Adrenal gland (tissue), 5 donors: ENCODE measurements at regions not wholly inside any gene's neighbourhood (a gene's known extent, or its start where the extent isn't known, plus 50 kb on each side); places are given as distances from the start of the nearest gene placed in this dataset.

ENCODE experiments used
- POLR2A ChIP-seq, 2 donors: fragments of 450-650 bp; IDR thresholded peaks; one replicate each; pipeline ENCODE4 v1.6.1; 2017; ENCODE audit warnings: antibody characterized with exemption in 2 of 2, mild to moderate bottlenecking in 2 of 2, moderate library complexity in 1 of 2
- TF ChIP-seq, protein P1 (sequence below), 6 experiments: fragments of 450-650 bp in 4 of 6; fragments of 200-600 bp in 2 of 6; sonication (generic) in 1 of 6; IDR thresholded peaks; 1 replicate in 5 of 6; 2 replicates in 1 of 6; pipeline versions ENCODE4 v1.5.1 to v1.8.0; 2016 to 2021; ENCODE audit warnings: antibody characterized with exemption in 6 of 6, mild to moderate bottlenecking in 2 of 6, moderate library complexity in 1 of 6
- donor health status: DM: no; HTN: no; CAD: no.

DNA sequence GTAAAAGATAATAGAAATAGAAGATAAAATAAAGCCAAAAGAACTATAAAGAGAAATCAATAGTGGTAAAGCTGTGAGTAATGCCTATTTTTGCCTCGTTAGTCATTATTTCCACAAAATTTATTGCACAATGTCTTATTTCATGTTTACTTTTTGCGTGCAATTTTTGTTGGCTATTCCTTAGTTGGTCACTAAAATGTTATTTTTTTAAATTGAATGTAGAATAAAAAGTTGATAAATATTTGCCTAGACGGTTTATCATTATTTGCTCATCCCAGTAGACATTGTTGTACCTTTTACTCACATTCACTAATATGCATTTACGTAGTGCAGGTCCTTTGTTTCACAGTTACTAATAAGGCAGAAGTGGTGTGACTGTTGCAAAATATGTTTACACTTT lies 227.8 kb upstream of the BMPER start:
- TF ChIP-seq, protein P1, sequence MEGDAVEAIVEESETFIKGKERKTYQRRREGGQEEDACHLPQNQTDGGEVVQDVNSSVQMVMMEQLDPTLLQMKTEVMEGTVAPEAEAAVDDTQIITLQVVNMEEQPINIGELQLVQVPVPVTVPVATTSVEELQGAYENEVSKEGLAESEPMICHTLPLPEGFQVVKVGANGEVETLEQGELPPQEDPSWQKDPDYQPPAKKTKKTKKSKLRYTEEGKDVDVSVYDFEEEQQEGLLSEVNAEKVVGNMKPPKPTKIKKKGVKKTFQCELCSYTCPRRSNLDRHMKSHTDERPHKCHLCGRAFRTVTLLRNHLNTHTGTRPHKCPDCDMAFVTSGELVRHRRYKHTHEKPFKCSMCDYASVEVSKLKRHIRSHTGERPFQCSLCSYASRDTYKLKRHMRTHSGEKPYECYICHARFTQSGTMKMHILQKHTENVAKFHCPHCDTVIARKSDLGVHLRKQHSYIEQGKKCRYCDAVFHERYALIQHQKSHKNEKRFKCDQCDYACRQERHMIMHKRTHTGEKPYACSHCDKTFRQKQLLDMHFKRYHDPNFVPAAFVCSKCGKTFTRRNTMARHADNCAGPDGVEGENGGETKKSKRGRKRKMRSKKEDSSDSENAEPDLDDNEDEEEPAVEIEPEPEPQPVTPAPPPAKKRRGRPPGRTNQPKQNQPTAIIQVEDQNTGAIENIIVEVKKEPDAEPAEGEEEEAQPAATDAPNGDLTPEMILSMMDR (IDR thresholded peaks at IDR 0.05) = no peak
- TF ChIP-seq POLR2A (IDR thresholded peaks at IDR 0.05) = no peak
